NCI-H187 (cell line): ENCODE measurements at regions not wholly inside any gene's neighbourhood (a gene's known extent, or its start where the extent isn't known, plus 50 kb on each side); places are given as distances from the start of the nearest gene placed in this dataset.

Source experiments
- DNase-seq, 2 experiments: peaks; one replicate each; lab custom pipeline; 2025; lab: John Stamatoyannopoulos, UW

GRCh38 chr12:75606151-75606550, 94.7 kb upstream of the KRR1 start:
- no peak for DNase-seq

DNA sequence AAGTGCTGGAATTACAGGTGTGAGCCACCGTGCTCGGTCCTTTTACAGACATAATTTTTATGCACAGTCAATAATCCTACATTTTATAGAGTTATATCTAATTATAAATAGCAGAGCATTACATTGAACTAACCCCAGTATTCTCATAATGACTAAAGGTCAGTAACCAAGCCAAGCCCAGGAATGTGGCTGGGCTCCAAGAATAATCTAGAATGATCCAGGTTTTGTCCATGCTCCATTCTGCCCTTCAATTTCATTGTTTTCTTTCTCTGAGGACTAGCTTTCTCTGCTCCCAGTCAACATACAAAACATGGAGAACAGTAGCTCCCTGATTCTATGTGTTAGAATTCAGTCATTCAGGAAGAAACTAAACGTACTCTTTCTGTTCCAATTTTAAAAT, 92.1 kb upstream of the KRR1 start:
- no peak for DNase-seq

GRCh38 chr12:75602106-75602505, 90.7 kb upstream of the KRR1 start:
- DNase-seq = peak; percentile 32 to 57

DNA sequence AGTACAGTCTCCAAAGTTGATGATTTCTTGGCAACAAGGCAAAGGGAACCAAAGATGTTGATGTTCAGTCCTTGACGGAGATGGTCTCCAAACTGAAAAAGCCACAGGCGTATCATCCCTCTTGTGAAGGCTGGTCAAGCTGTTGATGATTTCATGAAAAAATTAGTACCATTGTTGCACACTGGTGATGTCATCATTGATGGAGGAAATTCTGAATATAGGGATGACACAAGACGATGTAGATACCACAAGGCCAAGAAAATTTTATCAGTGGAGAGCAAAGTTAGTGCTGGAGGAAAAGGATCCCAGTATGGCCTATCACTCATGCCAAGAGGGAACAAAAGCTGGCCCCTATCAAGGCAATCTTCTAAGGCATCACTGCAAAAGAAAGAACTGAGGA, 88.7 kb upstream of the KRR1 start:
- DNase-seq = no peak

DNA sequence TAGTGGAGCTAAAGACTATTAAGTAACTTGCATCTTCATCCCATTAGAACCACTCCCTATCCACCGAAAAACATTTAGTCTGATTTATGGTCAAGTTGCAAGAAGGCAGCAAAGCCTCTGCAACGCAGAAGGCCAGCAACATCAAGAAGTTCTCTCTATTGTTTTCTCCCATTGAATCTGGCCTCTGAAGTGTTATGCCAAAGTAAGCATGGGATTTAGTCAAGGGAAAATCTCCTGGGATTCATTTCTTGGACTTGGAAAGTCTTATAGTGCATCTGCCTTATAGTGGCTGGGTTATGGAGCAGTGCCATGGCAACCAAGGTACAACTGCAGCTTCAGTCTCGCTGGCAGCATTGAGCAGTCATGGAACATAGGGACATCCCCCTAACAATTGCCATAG, 87.7 kb upstream of the KRR1 start:
- DNase-seq = no peak

- no peak for DNase-seq
Observed at GRCh38 chr12:75596406-75596805, 85.0 kb upstream of the KRR1 start.

- no peak for DNase-seq
Observed at GRCh38 chr12:75592638-75593335, 81.4 kb upstream of the KRR1 start.

DNA sequence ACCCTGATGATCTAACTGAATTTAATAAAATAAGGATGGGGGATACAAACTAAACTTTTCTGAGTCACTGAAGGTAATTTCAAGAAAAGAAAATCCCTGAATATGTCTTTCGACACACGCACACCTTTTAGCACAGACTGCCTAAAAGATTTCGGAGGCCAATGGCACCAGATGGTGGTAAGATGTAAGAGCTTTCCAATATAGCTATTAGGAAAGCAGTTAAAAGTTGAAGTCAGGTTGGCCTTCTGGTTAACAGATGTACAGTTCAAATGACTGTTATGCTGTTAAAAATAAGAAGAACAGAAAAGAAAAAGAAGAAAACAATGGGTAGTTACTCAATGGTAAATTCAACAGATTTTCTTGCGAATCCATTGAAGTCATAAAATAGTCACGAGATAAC, 80.7 kb upstream of the KRR1 start:
- DNase-seq = no peak

DNA sequence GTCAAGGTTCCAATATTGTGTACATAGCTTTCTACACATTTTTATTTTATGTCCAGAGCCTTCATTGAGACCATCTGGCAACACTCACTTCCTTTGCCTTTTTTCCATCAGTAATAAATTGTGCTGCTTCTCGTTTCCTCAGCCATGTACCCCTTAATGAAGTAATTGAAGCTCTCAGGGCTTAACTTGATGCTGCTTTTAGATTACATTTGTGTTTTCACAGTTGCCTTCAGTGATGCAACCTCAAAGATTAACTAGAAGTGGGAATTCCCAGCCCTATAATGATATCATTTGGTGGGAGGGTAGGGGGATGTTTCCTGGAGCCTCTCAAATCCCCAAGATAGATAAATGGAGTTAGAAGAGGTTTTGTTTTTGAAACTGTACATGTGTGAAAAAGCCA, 80.2 kb upstream of the KRR1 start:
- DNase-seq = no peak

DNA sequence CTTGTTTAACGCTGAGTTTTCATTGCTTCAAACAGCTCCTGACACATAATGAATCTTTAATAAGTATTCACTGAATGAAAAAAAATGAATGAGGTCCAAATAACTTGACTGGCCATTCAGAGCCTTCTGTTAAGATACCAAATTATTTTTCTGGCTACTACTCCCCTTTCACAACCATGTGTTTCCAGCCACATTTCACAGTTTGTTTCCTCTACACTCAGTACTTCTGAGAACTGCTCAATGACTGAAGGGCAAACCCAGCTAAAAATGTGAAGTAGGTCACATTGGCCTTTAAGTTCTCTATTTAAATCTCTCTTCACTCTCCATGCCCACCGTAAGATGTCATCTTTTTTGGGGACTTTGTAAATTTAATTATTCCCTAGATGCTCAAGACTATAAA, 78.4 kb upstream of the KRR1 start:
- no peak for DNase-seq

- DNase-seq = no peak
Observed at GRCh38 chr12:75587340-75588106, 76.1 kb upstream of the KRR1 start.

DNA sequence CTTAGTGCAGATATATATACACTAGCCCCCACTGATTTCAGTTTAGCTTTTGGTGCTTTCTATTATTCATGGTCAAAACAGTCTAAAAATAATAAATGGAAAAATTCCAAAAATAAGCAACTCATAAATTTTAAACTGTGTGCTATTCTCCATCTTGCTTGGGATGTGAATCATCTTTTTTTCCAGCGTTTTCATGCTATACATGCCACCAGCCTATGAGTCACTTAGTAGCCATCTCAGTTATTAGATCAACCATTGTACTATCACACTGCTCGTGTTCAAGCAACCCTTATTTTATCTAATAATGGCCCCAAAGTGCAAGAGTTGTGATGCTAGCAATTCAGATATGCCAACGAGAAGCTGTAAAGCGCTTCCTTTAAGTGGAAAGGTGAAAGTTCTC, 73.9 kb upstream of the KRR1 start:
- no peak for DNase-seq

GRCh38 chr12:75583355-75583754, 71.9 kb upstream of the KRR1 start:
- no peak for DNase-seq

GRCh38 chr12:75581515-75581914, 70.1 kb upstream of the KRR1 start:
- no peak for DNase-seq

DNA sequence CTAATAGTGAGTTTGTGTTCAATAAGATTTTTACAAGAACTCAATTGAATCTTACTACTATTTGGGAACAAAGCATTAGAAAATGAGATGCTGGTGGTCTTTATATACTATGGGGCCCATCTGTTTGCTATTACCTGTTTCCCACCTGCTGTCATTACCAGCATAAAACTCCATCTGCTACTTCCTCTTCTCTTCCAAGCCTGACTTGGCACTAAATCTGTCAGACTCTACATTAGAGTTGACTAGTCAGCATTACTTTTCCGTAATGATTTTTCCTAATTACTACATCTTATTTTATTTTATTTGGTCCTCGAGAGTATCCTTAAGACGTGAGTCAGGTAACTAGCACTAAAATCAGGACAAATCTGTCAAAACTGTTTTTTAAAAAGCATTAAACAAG, 68.1 kb upstream of the KRR1 start:
- DNase-seq = no peak

DNA sequence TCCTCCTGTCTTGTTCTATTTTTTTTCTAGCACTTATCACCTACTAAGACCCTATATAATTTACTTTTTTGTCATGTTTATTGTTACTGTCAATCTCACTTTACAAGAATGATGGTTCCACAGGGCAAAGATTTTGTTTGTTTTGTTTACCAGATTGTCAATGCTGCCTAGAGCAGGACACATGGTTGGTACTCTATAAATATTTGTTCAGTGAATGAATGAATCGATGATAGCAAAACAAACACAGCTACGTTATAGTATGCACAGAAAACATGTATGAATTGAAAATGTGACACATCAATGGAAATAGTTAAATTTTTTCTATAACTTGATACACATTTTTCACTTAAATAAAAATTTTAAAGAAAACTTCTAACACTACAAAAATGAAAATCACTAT, 67.1 kb upstream of the KRR1 start:
- no peak for DNase-seq

DNA sequence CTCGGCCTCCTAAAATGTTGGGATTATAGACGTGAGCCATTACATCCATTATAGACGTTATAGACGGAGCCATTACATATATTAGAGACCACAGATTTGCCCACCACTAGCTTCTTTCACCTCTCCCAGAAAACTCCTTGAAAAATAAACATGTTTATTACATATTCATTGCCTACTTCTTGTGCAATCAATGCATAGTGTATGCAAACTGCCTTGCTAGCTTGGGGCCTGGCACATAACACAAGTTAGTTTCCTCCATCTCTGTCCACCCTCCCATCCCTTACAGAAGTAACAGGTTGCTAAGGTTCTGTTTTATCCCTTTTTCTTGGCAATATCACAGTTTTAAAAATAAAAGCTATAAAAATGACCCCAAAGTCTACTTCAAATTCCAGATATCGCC, 66.4 kb upstream of the KRR1 start:
- DNase-seq = no peak

GRCh38 chr12:75571656-75572205, 60.3 kb upstream of the KRR1 start:
- no peak for DNase-seq

- DNase-seq = no peak
Observed at GRCh38 chr12:75571204-75571603, 59.8 kb upstream of the KRR1 start.

DNA sequence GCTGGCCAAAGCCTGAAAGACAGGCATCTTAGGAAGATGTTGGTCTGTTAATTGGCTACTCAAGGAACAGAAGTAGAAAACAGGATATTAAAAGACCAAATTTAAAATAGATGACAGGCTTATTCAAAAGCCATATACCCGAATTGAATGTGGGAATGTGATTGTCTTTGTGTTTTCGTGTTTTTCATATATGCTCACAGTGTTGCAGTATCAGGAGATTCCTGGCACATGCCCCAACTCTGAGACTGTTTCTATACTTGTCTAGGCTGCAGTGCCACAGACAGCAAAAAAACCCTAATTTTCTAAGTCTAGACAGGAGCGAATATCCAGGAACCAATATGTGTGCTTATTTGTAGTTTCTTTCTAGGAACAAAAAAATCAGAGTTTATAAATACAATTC, 57.4 kb upstream of the KRR1 start:
- no peak for DNase-seq

GRCh38 chr12:75568393-75568792, 57.0 kb upstream of the KRR1 start:
- DNase-seq = no peak

DNA sequence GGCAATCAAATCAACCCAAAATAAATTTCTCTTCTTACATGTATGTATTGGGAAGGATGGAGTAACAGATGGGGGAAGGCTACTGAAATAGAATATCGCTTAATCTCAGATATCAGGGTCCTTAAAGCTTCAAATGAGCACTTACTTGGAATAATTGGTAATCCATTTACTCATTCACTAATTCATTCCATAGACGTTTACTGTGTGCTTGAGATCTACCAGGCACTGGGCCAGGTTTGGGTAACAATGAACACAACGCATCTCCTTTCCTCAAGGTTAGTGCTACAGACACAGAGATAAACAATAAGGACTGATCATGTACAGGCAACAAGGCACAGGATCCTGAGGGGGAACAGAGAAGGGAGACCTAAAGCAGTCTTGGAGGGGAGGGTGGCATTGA, 54.4 kb upstream of the KRR1 start:
- DNase-seq = no peak

GRCh38 chr12:75564852-75565251, 53.4 kb upstream of the KRR1 start:
- no peak for DNase-seq

- DNase-seq = no peak
Observed at GRCh38 chr12:75564398-75564797, 53.0 kb upstream of the KRR1 start.
